ENCODE measurements at regions not wholly inside any gene's neighbourhood (a gene's known extent, or its start where the extent isn't known, plus 50 kb on each side); places are given as distances from the start of the nearest gene placed in this dataset.

DNA sequence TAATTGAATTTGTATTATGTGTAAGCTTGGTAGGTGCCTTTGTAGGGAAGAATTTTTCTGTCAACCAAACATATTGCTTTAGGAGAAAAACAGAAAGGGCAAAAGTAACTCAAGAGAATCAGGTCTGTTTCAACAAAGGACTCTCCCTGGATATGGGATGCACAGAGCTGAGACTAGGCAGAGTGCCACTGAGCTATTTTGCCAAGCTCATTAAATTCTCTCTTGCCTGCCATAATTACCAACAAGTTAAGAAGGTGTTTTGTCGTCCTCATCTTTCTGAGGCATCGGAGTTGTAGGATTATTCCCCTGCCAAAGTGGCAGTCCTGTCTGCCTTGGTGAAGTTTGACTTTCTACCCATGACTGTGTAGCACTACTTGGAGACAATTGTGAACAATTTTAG lies 438.9 kb upstream of the SEL1L start:
- H3K36me3 ChIP-seq (ENCODE audit: control insufficient read depth, insufficient read depth, low read length) = no peaks in the 10 kb centered on the region
- no peak overlapping the region for H3K4me3 ChIP-seq (replicated peaks; ENCODE audit: low read depth, low read length)
- H3K27me3 ChIP-seq (replicated peaks; ENCODE audit: control insufficient read depth, insufficient read depth, low read length) = no peaks in the 10 kb centered on the region
- TF ChIP-seq CTCF (IDR thresholded peaks at IDR 0.05; ENCODE audit: insufficient read depth, low read length, poor library complexity, severe bottlenecking) = no peak
- DNase-seq (ENCODE audit: extremely low read depth, insufficient read length) = no peak

DNA sequence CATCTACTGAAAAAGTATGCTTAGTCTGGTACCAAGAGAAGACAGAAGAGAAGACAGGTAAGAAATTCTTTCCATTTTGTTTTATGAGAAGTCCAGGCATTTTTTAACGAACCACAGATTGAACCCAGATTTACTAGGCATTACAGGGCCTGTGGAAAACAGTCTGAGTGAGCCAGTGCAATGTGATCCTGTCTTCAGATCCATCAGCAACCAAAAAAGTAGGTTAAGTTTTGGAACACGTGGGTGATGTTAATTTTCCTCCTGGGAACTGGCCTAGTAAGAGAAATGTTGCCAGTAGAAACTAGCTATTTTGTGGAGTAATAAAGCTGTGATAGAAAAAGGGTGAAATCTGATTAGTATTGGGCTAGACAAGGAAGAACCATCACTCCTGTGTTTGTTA lies 440.9 kb upstream of the SEL1L start:
- H3K27me3 ChIP-seq (replicated peaks; ENCODE audit: control insufficient read depth, insufficient read depth, low read length) = no peaks in the 10 kb centered on the region
- no peak overlapping the region for H3K4me3 ChIP-seq (replicated peaks; ENCODE audit: low read depth, low read length)
- DNase-seq (ENCODE audit: extremely low read depth, insufficient read length) = no peak
- no peak for TF ChIP-seq CTCF (IDR thresholded peaks at IDR 0.05; ENCODE audit: insufficient read depth, low read length, poor library complexity, severe bottlenecking)
- H3K36me3 ChIP-seq (ENCODE audit: control insufficient read depth, insufficient read depth, low read length) = no peaks in the 10 kb centered on the region

DNA sequence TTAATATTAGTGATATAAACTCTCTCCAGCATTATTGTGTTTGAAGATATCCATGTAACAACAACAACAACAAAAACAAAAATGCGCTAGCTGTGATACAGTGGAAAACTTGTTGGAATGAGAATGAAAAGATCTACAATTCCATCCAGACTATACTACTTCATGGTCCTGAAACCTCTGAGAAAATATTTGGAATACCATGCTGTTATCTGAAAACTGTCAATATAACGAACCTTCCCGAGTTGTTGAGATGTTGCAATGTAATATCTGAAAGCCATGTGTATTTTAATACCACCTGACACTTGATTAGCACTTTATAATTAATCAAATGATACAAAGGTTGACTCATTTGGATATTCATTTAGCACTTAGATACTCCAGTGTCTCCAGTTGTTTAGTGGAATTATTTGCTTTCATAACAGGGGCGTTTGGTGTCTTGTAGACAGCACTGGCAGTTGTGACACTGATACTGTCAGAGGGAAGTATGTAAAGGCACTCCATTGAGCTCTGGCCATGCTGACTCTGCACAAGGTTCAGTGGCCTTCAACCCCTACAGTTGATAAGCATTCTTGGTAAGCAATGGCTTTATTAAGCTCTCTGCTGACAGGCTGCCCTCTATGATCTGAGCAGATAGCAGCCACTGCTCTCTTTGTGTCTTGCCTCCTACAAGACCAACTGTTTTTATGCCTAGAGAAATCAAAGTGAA lies 447.1 kb upstream of the SEL1L start:
- no peak for TF ChIP-seq CTCF (IDR thresholded peaks at IDR 0.05; ENCODE audit: insufficient read depth, low read length, poor library complexity, severe bottlenecking)
- Histone ChIP-seq H3K36me3 (ENCODE audit: control insufficient read depth, insufficient read depth, low read length) (no peaks in the 10 kb centered on the region), H3K27me3 (replicated peaks; ENCODE audit: control insufficient read depth, insufficient read depth, low read length) (no peaks in the 10 kb centered on the region), H3K4me3 (replicated peaks; ENCODE audit: low read depth, low read length) (no peak overlapping the region)
- no peak for DNase-seq (ENCODE audit: extremely low read depth, insufficient read length)

- TF ChIP-seq CTCF (IDR thresholded peaks at IDR 0.05; ENCODE audit: insufficient read depth, low read length, poor library complexity, severe bottlenecking) = no peak
- Histone ChIP-seq H3K36me3 (ENCODE audit: control insufficient read depth, insufficient read depth, low read length) (no peaks in the 10 kb centered on the region), H3K4me3 (replicated peaks; ENCODE audit: low read depth, low read length) (no peak overlapping the region), H3K27me3 (replicated peaks; ENCODE audit: control insufficient read depth, insufficient read depth, low read length) (no peaks in the 10 kb centered on the region)
- DNase-seq (ENCODE audit: extremely low read depth, insufficient read length) = no peak
Observed at GRCh38 chr14:81981307-81981675, 447.6 kb upstream of the SEL1L start.

DNA sequence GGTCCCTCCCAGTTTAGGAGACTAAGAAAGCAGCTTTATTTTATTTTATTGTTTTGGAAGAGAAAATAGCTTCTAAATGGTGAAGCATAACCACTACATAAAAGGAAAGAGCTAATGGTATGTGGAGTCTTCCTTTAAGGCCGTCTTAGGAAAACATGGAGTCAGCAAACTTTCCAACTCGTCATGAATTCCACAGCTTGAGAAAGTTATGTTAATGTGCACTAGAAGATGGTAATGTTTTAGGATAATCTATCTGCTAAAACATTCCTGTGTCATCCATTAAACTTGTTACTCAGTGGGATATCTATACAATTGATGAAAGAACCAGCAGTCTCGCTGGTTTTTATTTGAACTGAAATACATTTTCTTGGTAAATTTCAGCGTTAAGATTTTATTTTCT lies 448.4 kb upstream of the SEL1L start:
- no peaks in the 10 kb centered on the region for H3K27me3 ChIP-seq (replicated peaks; ENCODE audit: control insufficient read depth, insufficient read depth, low read length)
- no peak overlapping the region for H3K4me3 ChIP-seq (replicated peaks; ENCODE audit: low read depth, low read length)
- H3K36me3 ChIP-seq (ENCODE audit: control insufficient read depth, insufficient read depth, low read length) = no peaks in the 10 kb centered on the region
- DNase-seq (ENCODE audit: extremely low read depth, insufficient read length) = no peak
- no peak for TF ChIP-seq CTCF (IDR thresholded peaks at IDR 0.05; ENCODE audit: insufficient read depth, low read length, poor library complexity, severe bottlenecking)

GRCh38 chr14:81986005-81986404 lies 452.4 kb upstream of the SEL1L start:
- DNase-seq (ENCODE audit: extremely low read depth, insufficient read length) = no peak
- no peak overlapping the region for H3K4me3 ChIP-seq (replicated peaks; ENCODE audit: low read depth, low read length)
- H3K27me3 ChIP-seq (replicated peaks; ENCODE audit: control insufficient read depth, insufficient read depth, low read length) = no peaks in the 10 kb centered on the region
- no peak for TF ChIP-seq CTCF (IDR thresholded peaks at IDR 0.05; ENCODE audit: insufficient read depth, low read length, poor library complexity, severe bottlenecking)
- no peaks in the 10 kb centered on the region for H3K36me3 ChIP-seq (ENCODE audit: control insufficient read depth, insufficient read depth, low read length)
